ENCODE measurements at regions not wholly inside any gene's neighbourhood (a gene's known extent, or its start where the extent isn't known, plus 50 kb on each side); places are given as distances from the start of the nearest gene placed in this dataset.

GRCh38 chr5:61953913-61954312 lies 352.1 kb upstream of the KIF2A start:
- no peak for DNase-seq (ENCODE audit: low read depth in 2 of 2)

DNA sequence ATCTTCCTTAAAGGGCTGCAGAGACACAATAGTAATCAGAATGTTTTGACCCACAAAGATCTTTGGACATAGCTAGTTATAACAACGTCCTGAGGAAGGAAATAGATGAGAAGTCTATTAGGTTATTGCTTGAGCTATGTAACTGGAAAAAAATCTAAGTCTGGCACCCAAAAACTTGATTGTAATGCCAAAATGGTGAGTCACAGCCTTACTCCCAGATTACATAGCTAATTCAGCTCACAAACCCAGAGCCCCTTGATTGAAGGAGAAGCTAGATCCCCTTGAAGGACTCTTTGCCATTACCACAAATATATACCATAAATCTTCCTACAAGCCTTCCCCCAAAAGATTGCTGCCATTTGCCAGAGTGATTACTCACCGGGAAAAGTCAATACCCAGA lies 341.8 kb upstream of the KIF2A start:
- DNase-seq (ENCODE audit: low read depth in 2 of 2): no peak

DNA sequence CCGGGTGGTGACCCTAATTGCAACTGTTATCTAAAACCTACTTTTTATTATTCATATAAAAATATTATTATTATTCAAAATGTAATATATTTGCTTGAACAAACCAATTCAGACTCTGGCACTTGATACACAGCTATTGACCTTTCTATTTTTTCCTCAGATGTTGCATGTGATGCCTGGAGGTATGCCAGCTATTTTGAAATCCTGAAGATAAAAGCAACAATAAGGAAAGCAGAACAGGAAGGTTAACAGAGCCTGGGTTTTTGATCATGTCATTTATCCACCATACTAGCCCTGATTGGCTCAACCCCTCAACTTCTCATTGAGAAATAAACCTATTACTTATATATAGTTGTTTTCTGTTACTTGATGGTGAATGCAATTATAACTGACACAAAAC lies 340.9 kb upstream of the KIF2A start:
- DNase-seq (ENCODE audit: low read depth in 2 of 2): no peak

GRCh38 chr5:61965490-61965889 lies 340.5 kb upstream of the KIF2A start:
- DNase-seq (ENCODE audit: low read depth in 2 of 2): no peak

GRCh38 chr5:61966296-61966955 lies 339.6 kb upstream of the KIF2A start:
- DNase-seq (ENCODE audit: low read depth in 2 of 2): no peak

- no peak for DNase-seq (ENCODE audit: low read depth in 2 of 2)
Observed at GRCh38 chr5:61966997-61967396, 339.0 kb upstream of the KIF2A start.

- DNase-seq (ENCODE audit: low read depth in 2 of 2): no peak
Observed at GRCh38 chr5:61967681-61968080, 338.3 kb upstream of the KIF2A start.

DNA sequence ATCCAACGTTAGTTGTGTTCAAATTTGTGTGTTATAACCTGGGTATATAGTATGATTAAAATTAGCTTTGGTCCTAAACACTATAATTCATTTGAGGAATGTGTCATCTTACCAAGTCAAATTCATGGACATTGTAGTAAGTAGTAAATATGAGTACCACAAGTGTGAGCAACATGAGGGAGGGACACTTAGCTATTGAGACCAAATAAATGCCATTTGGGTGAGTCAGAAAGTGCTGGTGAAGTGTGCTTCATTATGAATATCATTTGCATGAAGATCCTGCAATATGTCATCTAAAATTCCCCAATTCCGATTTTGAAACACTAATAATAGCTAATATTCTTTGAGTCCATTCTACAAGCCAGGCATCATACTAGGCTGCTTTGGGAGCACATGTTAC lies 336.7 kb upstream of the KIF2A start:
- DNase-seq (ENCODE audit: low read depth in 2 of 2): no peak

- DNase-seq (ENCODE audit: low read depth in 2 of 2): no peak
Observed at GRCh38 chr5:61969755-61970154, 336.3 kb upstream of the KIF2A start.

DNA sequence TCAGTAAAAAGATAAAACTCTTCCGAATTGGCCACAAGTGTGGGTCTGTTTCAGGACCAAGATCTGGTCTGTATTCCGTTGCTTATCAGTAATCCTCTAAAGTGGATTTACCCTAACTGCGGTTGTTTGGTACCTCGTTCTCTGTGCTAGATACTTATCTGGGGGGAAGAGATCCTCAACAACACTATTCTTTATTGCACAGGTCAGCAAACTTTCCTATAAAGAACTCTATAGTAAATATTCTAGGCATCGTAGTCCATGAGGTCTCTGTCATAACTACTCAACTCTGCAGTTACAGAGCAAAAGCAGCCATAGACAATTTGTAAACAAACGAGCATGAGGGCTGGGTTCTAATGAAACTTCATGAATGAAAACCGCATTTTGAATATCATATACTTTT lies 335.8 kb upstream of the KIF2A start:
- DNase-seq (ENCODE audit: low read depth in 2 of 2): no peak

GRCh38 chr5:61974680-61975079 lies 331.3 kb upstream of the KIF2A start:
- no peak for DNase-seq (ENCODE audit: low read depth in 2 of 2)

GRCh38 chr5:61981886-61982285 lies 324.1 kb upstream of the KIF2A start:
- no peak for DNase-seq (ENCODE audit: low read depth in 2 of 2)

GRCh38 chr5:61991430-61991829 lies 314.6 kb upstream of the KIF2A start:
- no peak for DNase-seq (ENCODE audit: low read depth in 2 of 2)

DNA sequence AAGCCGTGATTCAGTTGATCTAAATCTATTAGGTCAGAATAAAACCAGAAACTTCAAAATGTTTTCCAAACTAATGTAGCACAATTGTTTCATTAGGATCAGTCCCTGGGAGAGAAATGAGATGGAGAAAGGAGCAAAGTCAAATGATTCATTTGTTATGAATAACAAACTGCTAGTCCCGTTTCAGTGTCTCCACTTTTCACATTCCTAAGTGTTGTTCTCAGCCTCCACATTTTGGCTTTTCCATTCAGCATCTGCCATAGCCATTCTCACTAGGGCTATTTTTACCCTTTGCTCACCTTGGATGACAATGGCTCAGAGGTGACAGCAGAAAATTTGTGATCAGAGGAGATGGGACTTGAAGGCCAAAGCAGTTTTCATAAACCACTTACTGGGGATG lies 314.1 kb upstream of the KIF2A start:
- no peak for DNase-seq (ENCODE audit: low read depth in 2 of 2)

GRCh38 chr5:61993295-61993927 lies 312.6 kb upstream of the KIF2A start:
- no peak for DNase-seq (ENCODE audit: low read depth in 2 of 2)

GRCh38 chr5:61994171-61994570 lies 311.8 kb upstream of the KIF2A start:
- no peak for DNase-seq (ENCODE audit: low read depth in 2 of 2)

GRCh38 chr5:61995486-61995885 lies 310.5 kb upstream of the KIF2A start:
- no peak for DNase-seq (ENCODE audit: low read depth in 2 of 2)

- DNase-seq (ENCODE audit: low read depth in 2 of 2): no peak
Observed at GRCh38 chr5:61999371-61999770, 306.6 kb upstream of the KIF2A start.

- no peak for DNase-seq (ENCODE audit: low read depth in 2 of 2)
Observed at GRCh38 chr5:62000646-62001045, 305.4 kb upstream of the KIF2A start.

GRCh38 chr5:62001640-62002039 lies 304.4 kb upstream of the KIF2A start:
- no peak for DNase-seq (ENCODE audit: low read depth in 2 of 2)

- DNase-seq (ENCODE audit: low read depth in 2 of 2): no peak
Observed at GRCh38 chr5:62002436-62002835, 303.6 kb upstream of the KIF2A start.

- DNase-seq (ENCODE audit: low read depth in 2 of 2): no peak
Observed at GRCh38 chr5:62005551-62005950, 300.5 kb upstream of the KIF2A start.

- no peak for DNase-seq (ENCODE audit: low read depth in 2 of 2)
Observed at GRCh38 chr5:62007457-62007856, 298.5 kb upstream of the KIF2A start.

- no peak for DNase-seq (ENCODE audit: low read depth in 2 of 2)
Observed at GRCh38 chr5:62011089-62011664, 294.8 kb upstream of the KIF2A start.
